ENCODE measurements at regions not wholly inside any gene's neighbourhood (a gene's known extent, or its start where the extent isn't known, plus 50 kb on each side); places are given as distances from the start of the nearest gene placed in this dataset.

- no peak for TF ChIP-seq CTCF (conservative IDR thresholded peaks at IDR 0.05)
- no peak overlapping the region for H3K27ac ChIP-seq
These were observed 125.8 kb upstream of the KCNH8 start for GRCh38 chr3:19022546-19022945.

GRCh38 chr3:19016851-19017250 is 131.5 kb upstream of the KCNH8 start:
- no peak overlapping the region for H3K27ac ChIP-seq
- TF ChIP-seq CTCF (conservative IDR thresholded peaks at IDR 0.05) = no peak

- no peak for TF ChIP-seq CTCF (conservative IDR thresholded peaks at IDR 0.05)
These were observed 134.4 kb upstream of the KCNH8 start for GRCh38 chr3:19013879-19014278.

GRCh38 chr3:19012846-19013245 is 135.5 kb upstream of the KCNH8 start:
- TF ChIP-seq CTCF (conservative IDR thresholded peaks at IDR 0.05) = no peak
- no peak overlapping the region for H3K27ac ChIP-seq

More at GRCh38 chr3:19013879-19014278, 134.4 kb upstream of the KCNH8 start:
- no peak overlapping the region for H3K27ac ChIP-seq

- H3K27ac ChIP-seq = peak overlapping the region; percentile 39
- TF ChIP-seq CTCF (conservative IDR thresholded peaks at IDR 0.05) = no peak
These were observed 145.7 kb upstream of the KCNH8 start for GRCh38 chr3:19002606-19003005.

- no peak for TF ChIP-seq CTCF (conservative IDR thresholded peaks at IDR 0.05)
- H3K27ac ChIP-seq = no peak overlapping the region
These were observed 150.2 kb upstream of the KCNH8 start for GRCh38 chr3:18998069-18998468.

- no peak overlapping the region for H3K27ac ChIP-seq
- TF ChIP-seq CTCF (conservative IDR thresholded peaks at IDR 0.05) = no peak
These were observed 155.6 kb upstream of the KCNH8 start for GRCh38 chr3:18992709-18993108.

All from VCaP (cell line).